SU-DHL-6 (cell line): ENCODE measurements at regions not wholly inside any gene's neighbourhood (a gene's known extent, or its start where the extent isn't known, plus 50 kb on each side); places are given as distances from the start of the nearest gene placed in this dataset.

Experiments used
- H2AFZ ChIP-seq: fragments of 200-600 bp; sonication (generic); 2 replicates; pipeline ENCODE4 v1.6.1; 2014; ENCODE audit warnings: low read depth, mild to moderate bottlenecking, moderate library complexity, mixed read lengths, antibody characterized with exemption, low read length; ENCODE audit not compliant: severe bottlenecking
- H3F3A ChIP-seq: fragments of 200-600 bp; shearing (Covaris generic); 2 replicates; pipeline ENCODE4 v1.6.0; 2016; ENCODE audit warnings: antibody characterized with exemption, mild to moderate bottlenecking; ENCODE audit not compliant: insufficient read depth
- H3K27ac ChIP-seq: fragments of 200-600 bp; sonication (generic); 2 replicates; pipeline ENCODE4 v1.5.1; 2016; ENCODE audit warnings: low read depth, mild to moderate bottlenecking, low read length, moderate library complexity, mixed read lengths
- H3K27me3 ChIP-seq: fragments of 200-600 bp; sonication (generic), shearing (Covaris generic); 2 replicates; pipeline ENCODE4 v1.6.0; 2014; ENCODE audit warnings: mild to moderate bottlenecking, low read length
- H3K36me3 ChIP-seq: fragments of 200-600 bp; sonication (generic); 2 replicates; pipeline ENCODE4 v1.6.1; 2014; ENCODE audit warnings: mild to moderate bottlenecking, low read length, mixed read lengths
- H3K4me2 ChIP-seq: fragments of 300-600, 200-600 bp; shearing (Covaris generic), sonication (generic); 2 replicates; pipeline ENCODE4 v1.6.0; 2014; ENCODE audit warnings: low read length, low read depth, mild to moderate bottlenecking; ENCODE audit not compliant: poor library complexity, severe bottlenecking
- H3K4me3 ChIP-seq: fragments of 200-600 bp; sonication (generic); 2 replicates; pipeline ENCODE4 v1.5.1; 2014; ENCODE audit warnings: antibody characterized with exemption, low read length, mild to moderate bottlenecking, mixed read lengths; ENCODE audit not compliant: insufficient read depth, poor library complexity, severe bottlenecking
- H3K79me2 ChIP-seq: fragments of 200-600 bp; sonication (generic); 2 replicates; pipeline ENCODE4 v1.6.1; 2014; ENCODE audit warnings: mild to moderate bottlenecking, low read length, moderate library complexity; ENCODE audit not compliant: insufficient read depth
- H3K9ac ChIP-seq: fragments of 200-600 bp; sonication (generic); 2 replicates; pipeline ENCODE4 v1.7.0; 2014; ENCODE audit warnings: mild to moderate bottlenecking, low read length
- H3K9me2 ChIP-seq: fragments of 200-600 bp; sonication (generic); replicated peaks from 2 replicates; pipeline ENCODE4 v1.6.1; 2014; ENCODE audit warnings: low read length; ENCODE audit not compliant: insufficient read depth
- H3K9me3 ChIP-seq: fragments of 200-600 bp; sonication (generic); 2 replicates; pipeline ENCODE4 v1.6.1; 2014; ENCODE audit warnings: low read length, mixed read lengths; ENCODE audit not compliant: insufficient read depth
- H4K20me1 ChIP-seq: fragments of 200-600 bp; sonication (generic); 2 replicates; pipeline ENCODE4 v1.6.1; 2014; ENCODE audit warnings: low read depth, mild to moderate bottlenecking, antibody characterized with exemption, low read length, moderate library complexity, mixed read lengths
- EZH2phosphoT487 ChIP-seq: fragments of 200-600 bp; sonication (generic), shearing (Covaris generic); conservative IDR thresholded peaks from 2 replicates; pipeline ENCODE4 v1.6.1; 2018; ENCODE audit warnings: mild to moderate bottlenecking, antibody characterized with exemption, low read length, moderate library complexity, mixed read lengths
- TF ChIP-seq, protein P1 (sequence below): fragments of 200-600 bp; sonication (generic); IDR thresholded peaks from one replicate; pipeline ENCODE4 v1.5.1; 2017; ENCODE audit warnings: antibody characterized with exemption, mild to moderate bottlenecking, low read length, moderate library complexity; ENCODE audit not compliant: insufficient read depth, poor library complexity, severe bottlenecking

- no peaks in the 10 kb centered on the region for H3K9me3 ChIP-seq
- no peaks in the 10 kb centered on the region for H3K27me3 ChIP-seq
- H3K4me2 ChIP-seq, result no peak overlapping the region
- no peaks in the 10 kb centered on the region for H3K36me3 ChIP-seq
- no peak overlapping the region for H3K9ac ChIP-seq
- H3K79me2 ChIP-seq, result no peaks in the 10 kb centered on the region
- no peaks in the 10 kb centered on the region for H3F3A ChIP-seq
- no peaks in the 10 kb centered on the region for H3K9me2 ChIP-seq
- TF ChIP-seq EZH2phosphoT487, result no peak
- TF ChIP-seq, protein P1, sequence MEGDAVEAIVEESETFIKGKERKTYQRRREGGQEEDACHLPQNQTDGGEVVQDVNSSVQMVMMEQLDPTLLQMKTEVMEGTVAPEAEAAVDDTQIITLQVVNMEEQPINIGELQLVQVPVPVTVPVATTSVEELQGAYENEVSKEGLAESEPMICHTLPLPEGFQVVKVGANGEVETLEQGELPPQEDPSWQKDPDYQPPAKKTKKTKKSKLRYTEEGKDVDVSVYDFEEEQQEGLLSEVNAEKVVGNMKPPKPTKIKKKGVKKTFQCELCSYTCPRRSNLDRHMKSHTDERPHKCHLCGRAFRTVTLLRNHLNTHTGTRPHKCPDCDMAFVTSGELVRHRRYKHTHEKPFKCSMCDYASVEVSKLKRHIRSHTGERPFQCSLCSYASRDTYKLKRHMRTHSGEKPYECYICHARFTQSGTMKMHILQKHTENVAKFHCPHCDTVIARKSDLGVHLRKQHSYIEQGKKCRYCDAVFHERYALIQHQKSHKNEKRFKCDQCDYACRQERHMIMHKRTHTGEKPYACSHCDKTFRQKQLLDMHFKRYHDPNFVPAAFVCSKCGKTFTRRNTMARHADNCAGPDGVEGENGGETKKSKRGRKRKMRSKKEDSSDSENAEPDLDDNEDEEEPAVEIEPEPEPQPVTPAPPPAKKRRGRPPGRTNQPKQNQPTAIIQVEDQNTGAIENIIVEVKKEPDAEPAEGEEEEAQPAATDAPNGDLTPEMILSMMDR, result no peak
- H3K27ac ChIP-seq, result no peak overlapping the region
- no peak overlapping the region for H2AFZ ChIP-seq
- no peak overlapping the region for H3K4me3 ChIP-seq
- no peaks in the 10 kb centered on the region for H4K20me1 ChIP-seq
Observed at GRCh38 chr11:122440811-122441665, 214.5 kb upstream of the UBASH3B start.

DNA sequence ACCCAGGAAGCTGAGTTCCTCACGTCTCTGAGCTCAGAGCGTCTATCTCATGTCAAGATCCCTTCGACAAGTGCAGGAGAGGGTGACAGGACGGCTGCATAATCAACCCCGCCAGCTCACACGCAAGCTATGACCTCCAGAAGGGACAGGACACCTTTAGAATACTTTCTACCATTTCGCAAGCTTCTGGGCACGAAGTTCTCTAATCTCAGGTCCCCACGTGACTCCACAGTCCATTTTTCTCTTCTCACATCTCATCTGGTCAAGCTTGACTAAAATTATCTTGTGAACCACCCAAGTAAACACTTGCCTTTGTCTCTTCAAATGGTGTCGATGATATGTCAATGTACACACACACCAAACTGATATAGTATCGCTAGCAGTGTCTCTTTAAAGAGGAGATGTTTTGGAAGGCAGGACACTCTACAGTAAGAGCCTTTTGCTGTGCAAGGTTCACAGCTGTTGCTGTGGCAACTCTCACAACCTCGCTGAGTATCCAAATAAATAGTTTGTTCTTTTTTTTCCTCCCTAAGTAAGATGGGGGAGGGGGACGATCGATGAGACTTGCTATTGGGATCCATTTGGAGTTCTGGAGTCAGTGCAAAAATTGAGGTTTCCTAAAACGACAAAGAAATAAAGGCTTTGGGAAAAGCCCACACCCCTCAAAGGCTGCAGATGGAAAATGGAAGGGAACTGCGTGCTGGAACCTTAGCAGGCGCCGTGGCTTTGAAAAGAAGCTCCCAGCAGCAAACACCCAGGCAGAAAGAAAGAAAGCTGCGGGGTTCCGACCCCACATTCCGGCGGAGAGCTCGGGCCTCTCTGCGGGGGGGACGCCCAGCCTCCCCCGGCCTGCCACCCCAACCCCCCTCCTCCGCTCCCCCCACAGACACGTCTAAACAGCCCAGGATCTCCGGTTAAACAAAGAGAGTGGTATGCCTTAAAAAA, 215.4 kb upstream of the UBASH3B start:
- Histone ChIP-seq H3K9me3 (no peaks in the 10 kb centered on the region), H3K36me3 (no peaks in the 10 kb centered on the region), H3K27me3 (no peaks in the 10 kb centered on the region), H3K79me2 (no peaks in the 10 kb centered on the region), H3K4me2 (no peak overlapping the region), H3K4me3 (no peak overlapping the region), H3K9me2 (no peaks in the 10 kb centered on the region), H3K9ac (no peak overlapping the region), H3F3A (no peaks in the 10 kb centered on the region), H4K20me1 (no peaks in the 10 kb centered on the region), H3K27ac (no peak overlapping the region), H2AFZ (no peak overlapping the region)
- TF ChIP-seq, protein P1, result no peak

- no peak for TF ChIP-seq EZH2phosphoT487
- TF ChIP-seq, protein P1, result no peak
- H3K27ac ChIP-seq, result no peak overlapping the region
- no peaks in the 10 kb centered on the region for H3K79me2 ChIP-seq
- no peaks in the 10 kb centered on the region for H3K9me3 ChIP-seq
- no peak overlapping the region for H3K4me3 ChIP-seq
- H3K9me2 ChIP-seq, result no peaks in the 10 kb centered on the region
- H3K9ac ChIP-seq, result no peak overlapping the region
- H3F3A ChIP-seq, result no peaks in the 10 kb centered on the region
- no peak overlapping the region for H3K4me2 ChIP-seq
- H3K27me3 ChIP-seq, result no peaks in the 10 kb centered on the region
- H3K36me3 ChIP-seq, result no peaks in the 10 kb centered on the region
- no peak overlapping the region for H2AFZ ChIP-seq
- H4K20me1 ChIP-seq, result no peaks in the 10 kb centered on the region
Observed at GRCh38 chr11:122436188-122436555, 219.3 kb upstream of the UBASH3B start.
